Endothelial cell (in vitro differentiated cells): ENCODE measurements at regions not wholly inside any gene's neighbourhood (a gene's known extent, or its start where the extent isn't known, plus 50 kb on each side); places are given as distances from the start of the nearest gene placed in this dataset.

Experiments
- DNase-seq: peaks from one replicate; pipeline ENCODE4 v3.0.0; 2021; ENCODE audit warnings: low spot score
- H3K27ac Mint-ChIP-seq: one replicate; pipeline ENCODE4 v1.8.0; 2021; ENCODE audit warnings: mixed read lengths, inconsistent platforms; ENCODE audit not compliant: unreplicated experiment
- H3K27me3 Mint-ChIP-seq: one replicate; pipeline ENCODE4 v1.8.0; 2021; ENCODE audit warnings: mild to moderate bottlenecking, moderate library complexity, mixed read lengths, inconsistent platforms; ENCODE audit not compliant: unreplicated experiment
- H3K36me3 Mint-ChIP-seq: one replicate; pipeline ENCODE4 v1.8.0; 2021; ENCODE audit warnings: mild to moderate bottlenecking, low read depth, mixed read lengths, inconsistent platforms; ENCODE audit not compliant: unreplicated experiment
- H3K4me1 Mint-ChIP-seq: one replicate; pipeline ENCODE4 v1.8.0; 2021; ENCODE audit warnings: mild to moderate bottlenecking, mixed read lengths, inconsistent platforms; ENCODE audit not compliant: unreplicated experiment
- H3K4me3 Mint-ChIP-seq: one replicate; pipeline ENCODE4 v1.8.0; 2021; ENCODE audit warnings: mild to moderate bottlenecking, mixed read lengths, inconsistent platforms; ENCODE audit not compliant: unreplicated experiment
- H3K9me3 Mint-ChIP-seq: one replicate; pipeline ENCODE4 v1.8.0; 2021; ENCODE audit warnings: mixed read lengths, inconsistent platforms; ENCODE audit not compliant: unreplicated experiment
- TF ChIP-seq, protein P1 (sequence below): fragments of 200-600 bp; sonication (generic); IDR thresholded peaks from one replicate; pipeline ENCODE4 v1.5.0; 2021; ENCODE audit warnings: antibody characterized with exemption; ENCODE audit not compliant: unreplicated experiment

GRCh38 chr5:58260243-58260642, 199.6 kb downstream of the PLK2 start:
- DNase-seq = no peak
- Mint-ChIP-seq H3K4me3 (no peak overlapping the region), H3K27me3 (no peaks in the 10 kb centered on the region), H3K36me3 (no peaks in the 10 kb centered on the region), H3K4me1 (peaks cover 6% of the 10 kb centered on the region), H3K9me3 (no peaks in the 10 kb centered on the region), H3K27ac (no peak overlapping the region)
- TF ChIP-seq, protein P1, sequence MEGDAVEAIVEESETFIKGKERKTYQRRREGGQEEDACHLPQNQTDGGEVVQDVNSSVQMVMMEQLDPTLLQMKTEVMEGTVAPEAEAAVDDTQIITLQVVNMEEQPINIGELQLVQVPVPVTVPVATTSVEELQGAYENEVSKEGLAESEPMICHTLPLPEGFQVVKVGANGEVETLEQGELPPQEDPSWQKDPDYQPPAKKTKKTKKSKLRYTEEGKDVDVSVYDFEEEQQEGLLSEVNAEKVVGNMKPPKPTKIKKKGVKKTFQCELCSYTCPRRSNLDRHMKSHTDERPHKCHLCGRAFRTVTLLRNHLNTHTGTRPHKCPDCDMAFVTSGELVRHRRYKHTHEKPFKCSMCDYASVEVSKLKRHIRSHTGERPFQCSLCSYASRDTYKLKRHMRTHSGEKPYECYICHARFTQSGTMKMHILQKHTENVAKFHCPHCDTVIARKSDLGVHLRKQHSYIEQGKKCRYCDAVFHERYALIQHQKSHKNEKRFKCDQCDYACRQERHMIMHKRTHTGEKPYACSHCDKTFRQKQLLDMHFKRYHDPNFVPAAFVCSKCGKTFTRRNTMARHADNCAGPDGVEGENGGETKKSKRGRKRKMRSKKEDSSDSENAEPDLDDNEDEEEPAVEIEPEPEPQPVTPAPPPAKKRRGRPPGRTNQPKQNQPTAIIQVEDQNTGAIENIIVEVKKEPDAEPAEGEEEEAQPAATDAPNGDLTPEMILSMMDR = no peak

DNA sequence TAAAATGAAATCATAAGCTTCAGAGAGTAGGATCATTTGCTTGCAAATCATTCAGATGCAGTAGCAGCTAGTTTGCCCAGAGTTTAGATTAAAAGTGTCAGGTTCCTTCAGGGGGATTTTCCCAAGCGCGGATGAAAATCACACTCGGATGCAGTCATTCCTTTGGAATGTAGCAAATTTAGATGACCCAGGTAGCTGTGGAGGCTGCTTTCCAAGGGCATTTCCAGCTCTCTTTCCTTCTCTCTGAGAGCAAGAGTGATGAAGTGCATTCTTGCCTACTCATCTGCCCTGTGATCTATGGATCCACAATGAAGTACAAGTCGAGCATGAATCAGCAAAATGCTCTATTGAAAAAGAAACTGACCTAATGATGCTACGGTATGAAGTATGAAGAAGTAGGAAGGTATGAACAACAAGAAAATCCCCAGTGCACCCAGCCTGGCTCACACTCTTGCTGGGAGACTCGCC, 200.2 kb downstream of the PLK2 start:
- H3K4me3 Mint-ChIP-seq = no peak overlapping the region
- no peak overlapping the region for H3K27ac Mint-ChIP-seq
- H3K27me3 Mint-ChIP-seq = no peaks in the 10 kb centered on the region
- peaks cover 6% of the 10 kb centered on the region for H3K4me1 Mint-ChIP-seq
- no peaks in the 10 kb centered on the region for H3K36me3 Mint-ChIP-seq
- DNase-seq = no peak
- TF ChIP-seq, protein P1 = no peak
- no peaks in the 10 kb centered on the region for H3K9me3 Mint-ChIP-seq

- Mint-ChIP-seq H3K4me1 (peaks cover 6% of the 10 kb centered on the region), H3K9me3 (no peaks in the 10 kb centered on the region), H3K27ac (no peak overlapping the region), H3K4me3 (no peak overlapping the region), H3K36me3 (no peaks in the 10 kb centered on the region), H3K27me3 (no peaks in the 10 kb centered on the region)
- no peak for DNase-seq
- TF ChIP-seq, protein P1 = no peak
Measured at GRCh38 chr5:58258984-58259684, 200.8 kb downstream of the PLK2 start.

GRCh38 chr5:58255970-58256369, 203.9 kb downstream of the PLK2 start:
- no peak overlapping the region for H3K4me3 Mint-ChIP-seq
- H3K36me3 Mint-ChIP-seq = peaks cover 4% of the 10 kb centered on the region
- H3K4me1 Mint-ChIP-seq = peaks cover 6% of the 10 kb centered on the region
- H3K27ac Mint-ChIP-seq = no peak overlapping the region
- TF ChIP-seq, protein P1 = no peak
- DNase-seq = no peak
- H3K27me3 Mint-ChIP-seq = peaks cover 5% of the 10 kb centered on the region
- no peaks in the 10 kb centered on the region for H3K9me3 Mint-ChIP-seq

DNA sequence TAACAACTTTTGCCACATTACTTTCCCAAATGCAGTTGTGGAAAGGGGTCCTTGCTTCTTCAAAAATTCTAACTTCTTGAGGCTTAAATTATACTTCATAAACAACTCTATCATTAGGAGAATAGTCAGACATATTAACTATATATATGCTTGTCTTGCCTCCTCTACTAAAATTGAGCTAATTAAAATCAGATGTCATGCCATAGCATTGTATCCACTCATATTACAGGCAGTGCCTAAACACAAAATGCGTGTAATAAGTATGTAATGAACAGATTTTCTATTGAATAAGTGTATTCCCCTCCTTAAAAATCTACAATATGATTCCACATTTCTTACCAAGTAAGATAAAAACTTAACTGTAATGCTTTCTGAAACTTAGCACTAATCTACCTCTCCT, 204.5 kb downstream of the PLK2 start:
- DNase-seq = no peak
- Mint-ChIP-seq H3K27me3 (peaks cover 5% of the 10 kb centered on the region), H3K4me3 (no peak overlapping the region), H3K9me3 (no peaks in the 10 kb centered on the region), H3K4me1 (peaks cover 6% of the 10 kb centered on the region), H3K36me3 (peaks cover 4% of the 10 kb centered on the region), H3K27ac (no peak overlapping the region)
- TF ChIP-seq, protein P1 = no peak
